GM12865 (cell line): ENCODE measurements at regions not wholly inside any gene's neighbourhood (a gene's known extent, or its start where the extent isn't known, plus 50 kb on each side); places are given as distances from the start of the nearest gene placed in this dataset.

Source experiments
- DNase-seq: peaks from one replicate; pipeline ENCODE4 v3.0.0; 2010; ENCODE audit warnings: low read depth
- H3K4me3 ChIP-seq: 2 replicates; pipeline ENCODE4 v1.5.1; 2011; ENCODE audit warnings: mild to moderate bottlenecking, low read depth, low read length, control low read depth
- TF ChIP-seq, protein P1 (sequence below): IDR thresholded peaks from 2 replicates; pipeline ENCODE4 v1.5.1; 2011; ENCODE audit warnings: low read length, control low read depth, low read depth, inconsistent platforms; ENCODE audit not compliant: insufficient read depth; ENCODE audit errors: missing control alignments

DNA sequence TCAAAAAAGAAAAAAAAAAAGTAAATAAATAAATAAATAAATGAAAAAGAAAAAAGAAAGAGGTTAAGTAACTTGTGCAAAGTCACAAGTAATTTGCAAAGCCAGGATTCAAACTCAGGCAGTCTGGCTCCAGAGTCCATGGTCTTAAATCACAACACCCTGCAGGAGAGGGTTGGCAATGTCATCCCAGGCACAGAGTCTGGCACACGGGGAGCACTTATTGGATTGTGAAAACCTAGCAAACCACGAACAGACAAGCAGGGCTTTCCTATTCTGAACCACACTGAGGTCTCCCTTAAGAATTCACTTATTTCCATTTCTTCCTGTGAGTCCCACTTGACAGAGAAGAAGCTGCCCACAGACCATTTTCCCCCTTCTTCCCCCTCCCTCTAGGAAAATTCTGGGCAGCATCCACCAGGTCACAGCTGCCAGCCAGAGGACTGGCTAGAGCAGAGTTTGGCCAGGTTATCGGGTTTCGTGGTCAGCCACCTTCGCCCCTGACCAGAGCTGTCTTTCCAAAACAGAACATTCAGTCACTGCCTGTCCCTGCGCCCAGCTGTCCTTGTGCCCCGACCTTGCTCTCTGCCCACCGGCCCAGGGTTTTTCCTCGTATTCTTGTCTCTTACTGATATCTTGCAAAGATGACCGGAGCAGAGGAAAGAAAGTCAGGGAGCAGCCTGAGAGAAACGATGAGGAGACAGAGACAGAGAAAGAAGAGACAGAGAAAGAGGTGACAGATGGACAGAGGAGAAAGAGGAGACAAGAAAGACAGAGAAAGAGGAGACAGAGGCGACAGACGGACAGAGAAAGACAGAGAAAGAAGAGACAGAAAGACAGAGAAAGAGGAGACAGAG is 106.4 kb upstream of the PTPN1 start:
- DNase-seq = no peak
- TF ChIP-seq, protein P1, sequence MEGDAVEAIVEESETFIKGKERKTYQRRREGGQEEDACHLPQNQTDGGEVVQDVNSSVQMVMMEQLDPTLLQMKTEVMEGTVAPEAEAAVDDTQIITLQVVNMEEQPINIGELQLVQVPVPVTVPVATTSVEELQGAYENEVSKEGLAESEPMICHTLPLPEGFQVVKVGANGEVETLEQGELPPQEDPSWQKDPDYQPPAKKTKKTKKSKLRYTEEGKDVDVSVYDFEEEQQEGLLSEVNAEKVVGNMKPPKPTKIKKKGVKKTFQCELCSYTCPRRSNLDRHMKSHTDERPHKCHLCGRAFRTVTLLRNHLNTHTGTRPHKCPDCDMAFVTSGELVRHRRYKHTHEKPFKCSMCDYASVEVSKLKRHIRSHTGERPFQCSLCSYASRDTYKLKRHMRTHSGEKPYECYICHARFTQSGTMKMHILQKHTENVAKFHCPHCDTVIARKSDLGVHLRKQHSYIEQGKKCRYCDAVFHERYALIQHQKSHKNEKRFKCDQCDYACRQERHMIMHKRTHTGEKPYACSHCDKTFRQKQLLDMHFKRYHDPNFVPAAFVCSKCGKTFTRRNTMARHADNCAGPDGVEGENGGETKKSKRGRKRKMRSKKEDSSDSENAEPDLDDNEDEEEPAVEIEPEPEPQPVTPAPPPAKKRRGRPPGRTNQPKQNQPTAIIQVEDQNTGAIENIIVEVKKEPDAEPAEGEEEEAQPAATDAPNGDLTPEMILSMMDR = no peak
- H3K4me3 ChIP-seq = no peak overlapping the region

DNA sequence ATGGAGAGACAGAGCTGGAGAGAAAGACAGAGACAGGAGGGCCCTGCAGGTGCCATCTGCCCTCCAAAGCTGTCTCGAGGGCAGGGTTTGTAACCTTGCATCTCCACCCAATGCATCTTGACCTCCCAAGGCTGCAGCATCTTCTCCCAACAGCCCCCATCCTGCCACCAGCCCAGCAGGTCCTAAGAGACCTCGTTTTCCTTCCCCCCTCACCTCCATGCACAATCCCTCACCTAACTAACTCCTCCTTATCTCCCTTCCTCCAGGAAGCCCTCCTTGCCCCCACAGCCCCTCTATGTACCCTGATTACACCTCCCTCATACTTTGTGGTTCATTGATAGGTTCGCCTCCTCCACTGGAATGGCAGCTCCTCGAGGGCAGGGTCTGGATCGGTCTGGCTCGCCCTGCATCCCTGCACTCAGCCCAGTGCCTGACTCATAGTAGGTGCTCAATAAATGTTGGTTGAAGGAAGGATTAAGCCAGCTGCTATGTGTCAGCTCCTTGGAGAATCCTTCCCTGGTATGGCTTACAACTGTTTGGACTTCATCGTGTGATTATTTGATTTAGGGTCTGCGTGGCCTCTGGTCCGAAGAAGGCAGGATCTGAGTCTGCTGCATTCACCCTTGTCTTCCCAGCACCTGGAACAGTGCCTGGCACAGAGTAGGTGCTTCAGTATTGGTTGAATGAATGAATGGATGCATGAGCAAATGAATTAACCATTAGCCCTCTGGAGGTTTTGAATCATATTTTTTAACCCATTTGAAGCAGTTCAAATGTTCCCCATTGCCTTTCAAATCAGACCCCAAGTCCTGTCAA is 105.6 kb upstream of the PTPN1 start:
- TF ChIP-seq, protein P1 = no peak
- DNase-seq = no peak
- H3K4me3 ChIP-seq = no peak overlapping the region

DNA sequence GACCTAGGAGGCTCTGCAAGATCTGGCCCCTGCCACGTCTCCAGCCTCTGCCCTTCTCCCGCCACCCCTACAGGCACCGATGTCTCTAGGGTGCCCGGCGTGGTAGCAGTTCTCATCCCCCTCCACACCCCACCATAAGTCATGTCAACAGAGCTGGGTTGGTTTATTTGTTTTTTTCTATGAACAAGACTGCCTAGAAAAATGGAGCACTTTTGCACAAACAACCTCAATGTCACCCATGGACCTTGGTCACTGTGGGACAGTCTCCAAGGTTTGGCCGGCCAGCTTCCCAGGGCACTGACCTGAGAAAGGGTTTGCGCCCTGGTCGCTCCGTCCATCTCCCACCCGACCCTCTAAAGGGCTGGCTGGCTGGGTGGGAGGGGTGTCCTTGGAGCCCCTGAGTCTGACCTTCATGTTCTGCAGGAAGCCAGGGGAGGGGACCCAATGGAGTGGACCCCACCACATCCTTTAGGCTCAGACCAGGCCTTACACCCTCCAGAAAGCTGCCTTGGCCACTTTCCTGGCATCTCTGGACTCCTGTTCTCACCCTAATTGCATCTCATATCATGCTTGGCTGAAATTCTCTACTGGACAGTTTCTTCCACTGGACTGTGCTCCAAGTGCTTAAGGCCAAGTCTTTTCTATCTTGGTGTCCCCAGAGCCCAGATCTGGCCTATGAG is 104.8 kb upstream of the PTPN1 start:
- TF ChIP-seq, protein P1 = no peak
- no peak for DNase-seq
- no peak overlapping the region for H3K4me3 ChIP-seq

DNA sequence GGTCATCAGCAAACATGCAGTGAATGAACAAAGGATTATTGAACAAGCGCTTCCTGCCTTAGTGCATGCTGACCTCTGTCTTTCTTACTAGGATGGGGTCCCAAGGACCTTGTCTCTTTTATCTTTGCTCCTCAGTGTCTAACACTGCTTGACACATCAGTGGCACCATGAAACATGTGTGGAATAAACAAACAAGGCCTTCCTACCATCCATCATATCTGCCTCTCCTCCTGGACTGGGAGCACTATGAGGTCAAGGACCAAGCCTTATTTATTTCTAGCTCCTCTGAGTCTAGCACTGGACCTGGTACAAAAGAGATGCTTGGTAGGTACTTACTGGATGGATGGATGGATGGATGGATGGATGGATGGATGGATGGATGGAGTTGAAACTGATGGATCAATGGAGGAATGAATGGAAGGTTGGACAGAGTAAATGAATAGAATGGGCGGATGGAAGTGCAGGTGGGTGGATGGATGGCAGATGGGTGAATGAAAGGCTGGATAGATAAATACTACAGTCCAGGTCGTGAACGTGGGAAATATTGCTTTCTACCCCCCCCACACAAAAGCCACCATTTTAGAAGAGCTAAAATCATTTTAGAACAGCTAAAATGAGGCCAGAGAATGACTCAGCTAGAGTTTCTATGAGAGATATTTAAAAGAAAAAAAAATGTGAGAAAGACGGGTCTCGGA is 104.1 kb upstream of the PTPN1 start:
- no peak for DNase-seq
- TF ChIP-seq, protein P1 = no peak

DNA sequence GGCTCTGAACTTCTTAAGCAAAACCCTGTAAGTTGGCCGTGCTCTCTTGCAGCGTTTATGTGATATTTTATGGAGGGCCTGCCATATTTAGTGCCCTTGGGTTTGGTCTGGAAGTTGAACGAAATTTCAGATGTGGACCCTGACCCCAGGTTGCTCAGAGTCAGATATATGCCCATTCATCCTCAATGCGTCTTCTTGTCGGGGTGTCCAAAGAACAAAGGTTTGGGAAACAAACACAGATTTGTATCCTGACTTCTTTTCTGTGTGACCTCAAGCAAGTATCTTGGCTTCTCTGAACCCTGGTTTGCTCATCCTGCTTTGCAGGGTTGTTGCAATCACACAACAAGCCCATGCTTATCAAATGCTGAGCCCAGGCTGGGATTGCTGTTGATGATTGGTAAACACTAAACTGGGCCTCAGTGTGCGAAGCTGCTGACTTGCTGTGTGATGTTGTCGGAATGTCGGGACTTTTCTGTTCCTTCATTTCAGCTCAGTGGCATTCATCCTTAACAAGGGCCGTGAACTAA is 103.5 kb upstream of the PTPN1 start:
- no peak for DNase-seq
- TF ChIP-seq, protein P1 = no peak
- H3K4me3 ChIP-seq = no peak overlapping the region

More for the DNA sequence above, 104.1 kb upstream of the PTPN1 start:
- H3K4me3 ChIP-seq = no peak overlapping the region
